ENCODE measurements at regions not wholly inside any gene's neighbourhood (a gene's known extent, or its start where the extent isn't known, plus 50 kb on each side); places are given as distances from the start of the nearest gene placed in this dataset.

GRCh38 chr11:15851051-15851498, 505.3 kb downstream of the SOX6 start:
- H3K9me3 ChIP-seq (replicated peaks in 1 of 2; ENCODE audit: control insufficient read depth in 1 of 2, insufficient read depth in 1 of 2, low read length in 2 of 2) = no peaks in the 10 kb centered on the region
- H3K27ac ChIP-seq (ENCODE audit: low read depth in 1 of 2, low read length in 2 of 2) = no peak overlapping the region
- no peak for DNase-seq
- H3K4me3 ChIP-seq (replicated peaks in 1 of 3; ENCODE audit: low read depth in 2 of 3, low read length in 3 of 3) = no peak overlapping the region
- intact Hi-C loops (cut with micrococcal nuclease) = no loop called here
- TF ChIP-seq CTCF (IDR thresholded peaks at IDR 0.05) = no peak
- no peaks in the 10 kb centered on the region for H3K36me3 Mint-ChIP-seq
- no peaks in the 10 kb centered on the region for H3K4me1 Mint-ChIP-seq
- no peaks in the 10 kb centered on the region for H3K27me3 ChIP-seq (ENCODE audit: control insufficient read depth in 2 of 2, insufficient read depth in 2 of 2, low read length in 2 of 2)
- no peak overlapping the region for H2AFZ ChIP-seq (ENCODE audit: insufficient read depth, low read depth, low read length, poor library complexity, severe bottlenecking)
- peaks cover 2 to 9% (median 2%) of the 10 kb centered on the region in 3 donors for H3K27me3 Mint-ChIP-seq (ENCODE audit: low read depth in 3 of 3)
- no peaks in the 10 kb centered on the region for H4K20me1 ChIP-seq (ENCODE audit: insufficient read depth, low read length)
- H3K4me1 ChIP-seq (ENCODE audit: control insufficient read depth in 1 of 2, insufficient read depth in 2 of 2, low read length in 2 of 2) = no peaks in the 10 kb centered on the region
- H3K4me2 ChIP-seq (replicated peaks; ENCODE audit: extremely low read depth, low read length, poor library complexity, severe bottlenecking) = no peak overlapping the region
- no peaks in the 10 kb centered on the region for H3K36me3 ChIP-seq (replicated peaks in 1 of 2; ENCODE audit: control insufficient read depth in 1 of 2, insufficient read depth in 2 of 2, low read length in 2 of 2)
- H3K27ac Mint-ChIP-seq = no peak overlapping the region
- 94% methylated on average over 5 of the region's 5 CpGs for WGBS (ENCODE audit: insufficient coverage)
- H3K9ac ChIP-seq (ENCODE audit: insufficient read depth, low read length, poor library complexity, severe bottlenecking) = no peak overlapping the region
- no peaks in the 10 kb centered on the region for H3K79me2 ChIP-seq (ENCODE audit: insufficient read depth, low read length)
- H3K4me3 Mint-ChIP-seq = no peak overlapping the region
- no peaks in the 10 kb centered on the region for H3K9me3 Mint-ChIP-seq

DNA sequence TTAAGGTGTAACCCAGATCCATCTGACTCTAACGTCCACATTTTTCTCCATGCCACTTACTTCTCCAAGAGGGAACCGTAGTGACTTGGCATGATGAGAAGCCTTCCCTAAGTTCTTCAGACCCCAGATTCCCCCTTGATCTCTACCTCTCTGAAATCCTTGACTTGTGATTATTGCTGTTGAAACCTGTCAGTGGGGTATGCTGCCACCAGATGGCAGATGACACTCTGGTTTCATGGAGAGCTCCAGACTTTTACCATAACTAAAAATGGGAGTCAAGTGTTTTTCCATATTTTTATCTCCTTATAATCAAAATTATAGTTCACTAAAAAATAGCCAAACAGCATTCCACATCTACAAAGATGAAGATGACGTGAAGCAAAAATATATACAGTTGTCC, 504.2 kb downstream of the SOX6 start:
- TF ChIP-seq CTCF (IDR thresholded peaks at IDR 0.05) = peak; percentile 26
- no peaks in the 10 kb centered on the region for H3K27me3 ChIP-seq (ENCODE audit: control insufficient read depth in 2 of 2, insufficient read depth in 2 of 2, low read length in 2 of 2)
- Mint-ChIP-seq H3K27ac (no peak overlapping the region), H3K27me3 (ENCODE audit: low read depth in 3 of 3) (peaks cover 2 to 9% (median 2%) of the 10 kb centered on the region in 3 donors), H3K4me1 (no peaks in the 10 kb centered on the region), H3K4me3 (peak overlapping the region in 1 of 2 donors; percentile 1), H3K36me3 (no peaks in the 10 kb centered on the region), H3K9me3 (peaks cover 0 to 4% (median 0%) of the 10 kb centered on the region in 7 donors)
- no peaks in the 10 kb centered on the region for H4K20me1 ChIP-seq (ENCODE audit: insufficient read depth, low read length)
- no peaks in the 10 kb centered on the region for H3K4me1 ChIP-seq (ENCODE audit: control insufficient read depth in 1 of 2, insufficient read depth in 2 of 2, low read length in 2 of 2)
- no peak overlapping the region for H3K27ac ChIP-seq (ENCODE audit: low read depth in 1 of 2, low read length in 2 of 2)
- H2AFZ ChIP-seq (ENCODE audit: insufficient read depth, low read depth, low read length, poor library complexity, severe bottlenecking) = no peak overlapping the region
- WGBS (ENCODE audit: insufficient coverage) = 100% methylated on average over 1 of the region's 3 CpGs
- no peak overlapping the region for H3K4me3 ChIP-seq (replicated peaks in 1 of 3; ENCODE audit: low read depth in 2 of 3, low read length in 3 of 3)
- H3K9ac ChIP-seq (ENCODE audit: insufficient read depth, low read length, poor library complexity, severe bottlenecking) = no peak overlapping the region
- H3K9me3 ChIP-seq (replicated peaks in 1 of 2; ENCODE audit: control insufficient read depth in 1 of 2, insufficient read depth in 1 of 2, low read length in 2 of 2) = no peaks in the 10 kb centered on the region
- H3K79me2 ChIP-seq (ENCODE audit: insufficient read depth, low read length) = no peaks in the 10 kb centered on the region
- DNase-seq = no peak
- H3K4me2 ChIP-seq (replicated peaks; ENCODE audit: extremely low read depth, low read length, poor library complexity, severe bottlenecking) = no peak overlapping the region
- no peaks in the 10 kb centered on the region for H3K36me3 ChIP-seq (replicated peaks in 1 of 2; ENCODE audit: control insufficient read depth in 1 of 2, insufficient read depth in 2 of 2, low read length in 2 of 2)
- intact Hi-C loops (cut with micrococcal nuclease) = no loop called here
